ENCODE measurements at regions not wholly inside any gene's neighbourhood (a gene's known extent, or its start where the extent isn't known, plus 50 kb on each side); places are given as distances from the start of the nearest gene placed in this dataset.

GRCh38 chr1:88168126-88168525 lies 515.9 kb upstream of the PKN2 start:
- intact Hi-C loops (cut with DNase I): no loop called here
- no peak for DNase-seq

- intact Hi-C loops (cut with DNase I): no loop called here
- no peak for DNase-seq
These were observed 514.9 kb upstream of the PKN2 start for GRCh38 chr1:88169139-88169538.

- no peak for DNase-seq
- intact Hi-C loops (cut with DNase I): no loop called here
These were observed 514.1 kb upstream of the PKN2 start for GRCh38 chr1:88169939-88170338.

GRCh38 chr1:88175120-88175630 lies 508.9 kb upstream of the PKN2 start:
- no peak for DNase-seq
- intact Hi-C loops (cut with DNase I): no loop called here

GRCh38 chr1:88175631-88176226 lies 508.3 kb upstream of the PKN2 start:
- intact Hi-C loops (cut with DNase I): no loop called here
- peak in 8 of 10 donors; percentile 28 to 91 (median 54) for DNase-seq

- no peak for DNase-seq
- intact Hi-C loops (cut with DNase I): loop anchor here (1.0 to 10.0 kb wide), 2 partner anchors 123 to 365 kb away; no protein-coding TSS in a partner anchor
These were observed 504.1 kb upstream of the PKN2 start for GRCh38 chr1:88179943-88180342.

GRCh38 chr1:88180449-88181108 lies 503.5 kb upstream of the PKN2 start:
- peak; percentile 55 to 96 (median 80) for DNase-seq
- intact Hi-C loops (cut with DNase I): loop anchor here (1.0 to 10.0 kb wide), 2 partner anchors 123 to 364 kb away; no protein-coding TSS in a partner anchor

- intact Hi-C loops (cut with DNase I): loop anchor here (10.0 kb wide), 1 partner anchor 358 kb away; no protein-coding TSS in a partner anchor
These were observed 497.2 kb upstream of the PKN2 start for GRCh38 chr1:88186911-88187310.

GRCh38 chr1:88188038-88188437 lies 496.0 kb upstream of the PKN2 start:
- DNase-seq: no peak
- intact Hi-C loops (cut with DNase I): loop anchor here (10.0 kb wide), 1 partner anchor 357 kb away; no protein-coding TSS in a partner anchor

More at GRCh38 chr1:88186911-88187310, 497.2 kb upstream of the PKN2 start:
- DNase-seq: no peak

- DNase-seq: no peak
These were observed 494.5 kb upstream of the PKN2 start for GRCh38 chr1:88189525-88189924.

GRCh38 chr1:88191917-88192316 lies 492.2 kb upstream of the PKN2 start:
- intact Hi-C loops (cut with DNase I): no loop called here
- no peak for DNase-seq

More at GRCh38 chr1:88189525-88189924, 494.5 kb upstream of the PKN2 start:
- intact Hi-C loops (cut with DNase I): loop anchor here (10.0 kb wide), 1 partner anchor 355 kb away; no protein-coding TSS in a partner anchor

- no peak for DNase-seq
- intact Hi-C loops (cut with DNase I): no loop called here
These were observed 489.5 kb upstream of the PKN2 start for GRCh38 chr1:88194542-88194941.

GRCh38 chr1:88200545-88200944 lies 483.5 kb upstream of the PKN2 start:
- DNase-seq: no peak
- intact Hi-C loops (cut with DNase I): no loop called here

GRCh38 chr1:88204111-88204510 lies 480.0 kb upstream of the PKN2 start:
- intact Hi-C loops (cut with DNase I): no loop called here
- no peak for DNase-seq

GRCh38 chr1:88204612-88205167 lies 479.4 kb upstream of the PKN2 start:
- intact Hi-C loops (cut with DNase I): no loop called here
- DNase-seq: no peak

GRCh38 chr1:88208389-88208788 lies 475.7 kb upstream of the PKN2 start:
- no peak for DNase-seq
- intact Hi-C loops (cut with DNase I): no loop called here

GRCh38 chr1:88210103-88210787 lies 473.8 kb upstream of the PKN2 start:
- intact Hi-C loops (cut with DNase I): no loop called here
- no peak for DNase-seq

GRCh38 chr1:88216441-88216840 lies 467.6 kb upstream of the PKN2 start:
- intact Hi-C loops (cut with DNase I): no loop called here
- DNase-seq: no peak

GRCh38 chr1:88217386-88217785 lies 466.7 kb upstream of the PKN2 start:
- intact Hi-C loops (cut with DNase I): no loop called here
- DNase-seq: no peak

- intact Hi-C loops (cut with DNase I): no loop called here
- no peak for DNase-seq
These were observed 464.6 kb upstream of the PKN2 start for GRCh38 chr1:88219521-88219920.

GRCh38 chr1:88221411-88221810 lies 462.7 kb upstream of the PKN2 start:
- intact Hi-C loops (cut with DNase I): no loop called here
- no peak for DNase-seq
